ENCODE measurements at regions not wholly inside any gene's neighbourhood (a gene's known extent, or its start where the extent isn't known, plus 50 kb on each side); places are given as distances from the start of the nearest gene placed in this dataset.

GRCh38 chr19:29410601-29411000 is 115.2 kb upstream of the VSTM2B start:
- no peak for TF ChIP-seq EP300 (IDR thresholded peaks at IDR 0.05; ENCODE audit: borderline replicate concordance)
- TF ChIP-seq FOXM1 (IDR thresholded peaks at IDR 0.05; ENCODE audit: borderline replicate concordance, low read depth), result no peak
- no peak for TF ChIP-seq REST (IDR thresholded peaks at IDR 0.05; ENCODE audit: low read depth)
- TF ChIP-seq TAF1 (IDR thresholded peaks at IDR 0.05; ENCODE audit: low read depth), result no peak
